NB4 (cell line): ENCODE measurements at regions not wholly inside any gene's neighbourhood (a gene's known extent, or its start where the extent isn't known, plus 50 kb on each side); places are given as distances from the start of the nearest gene placed in this dataset.

ENCODE experiments used
- POLR2A ChIP-seq: IDR thresholded peaks from 2 replicates; pipeline ENCODE4 v1.6.1; 2011; ENCODE audit warnings: mild to moderate bottlenecking; ENCODE audit not compliant: insufficient read length; ENCODE audit errors: extremely low read depth
- TF ChIP-seq, protein P1 (sequence below): IDR thresholded peaks from 2 replicates; pipeline ENCODE4 v1.6.1; 2011; ENCODE audit warnings: low read depth, low read length

DNA sequence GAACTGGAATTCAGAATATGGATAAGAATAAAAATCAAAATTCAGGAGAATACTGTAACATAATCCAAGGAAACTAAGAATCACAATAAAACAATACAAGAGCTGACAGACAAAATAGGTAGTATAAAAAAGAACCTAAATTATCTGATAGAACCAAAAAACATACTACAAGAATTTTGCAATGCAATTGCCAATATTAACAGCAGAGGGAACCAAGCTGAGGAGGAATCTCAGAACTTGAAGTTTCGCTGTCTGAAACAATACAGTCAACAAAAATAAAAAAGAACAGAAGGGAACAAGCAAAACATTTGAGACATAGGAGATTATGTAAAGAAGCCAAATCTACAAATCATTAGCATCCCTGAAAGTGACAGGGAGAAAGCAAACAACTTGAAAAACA is 84.1 kb upstream of the GALNT13 start:
- TF ChIP-seq POLR2A, result no peak
- TF ChIP-seq, protein P1, sequence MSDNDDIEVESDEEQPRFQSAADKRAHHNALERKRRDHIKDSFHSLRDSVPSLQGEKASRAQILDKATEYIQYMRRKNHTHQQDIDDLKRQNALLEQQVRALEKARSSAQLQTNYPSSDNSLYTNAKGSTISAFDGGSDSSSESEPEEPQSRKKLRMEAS, result no peak
